NB4 (cell line): ENCODE measurements at regions not wholly inside any gene's neighbourhood (a gene's known extent, or its start where the extent isn't known, plus 50 kb on each side); places are given as distances from the start of the nearest gene placed in this dataset.

Experiments used
- DNase-seq: peaks from one replicate; pipeline ENCODE4 v3.0.0; 2010; ENCODE audit warnings: low read depth
- H3K4me3 ChIP-seq: one replicate; pipeline ENCODE4 v1.5.1; 2011; ENCODE audit warnings: mild to moderate bottlenecking, low read depth, low read length, moderate library complexity
- MYC ChIP-seq: IDR thresholded peaks from 2 replicates; pipeline ENCODE4 v1.6.1; 2011; ENCODE audit warnings: low read depth, low read length
- POLR2A ChIP-seq: IDR thresholded peaks from 2 replicates; pipeline ENCODE4 v1.6.1; 2011; ENCODE audit warnings: mild to moderate bottlenecking; ENCODE audit not compliant: insufficient read length; ENCODE audit errors: extremely low read depth
- TF ChIP-seq, protein P1 (sequence below): IDR thresholded peaks from 2 replicates; pipeline ENCODE4 v1.6.1; 2011; ENCODE audit warnings: low read depth, low read length
- TF ChIP-seq, protein P2 (sequence below): IDR thresholded peaks from one replicate; pipeline ENCODE4 v1.5.1; 2012; ENCODE audit warnings: low read depth, low read length

DNA sequence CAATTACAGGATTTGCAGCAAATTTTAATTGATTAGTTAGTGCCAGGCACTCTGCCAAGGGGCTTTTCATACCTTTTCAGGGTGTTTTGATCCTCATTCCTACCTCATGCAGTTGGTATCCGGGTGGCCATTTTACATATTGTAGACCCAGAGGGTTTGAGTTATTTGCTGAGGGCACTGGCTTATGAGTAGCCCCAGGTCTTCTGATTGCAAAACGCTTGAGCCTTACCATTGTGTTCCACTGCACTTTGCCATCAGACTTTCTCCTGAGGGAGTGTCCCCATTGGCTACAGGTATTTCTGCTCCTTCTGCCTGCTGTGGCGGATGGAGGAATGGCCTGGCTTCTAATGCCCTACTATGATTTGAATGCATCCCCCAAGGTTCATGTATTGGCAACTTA is 257.8 kb upstream of the CRY1 start:
- no peak overlapping the region for H3K4me3 ChIP-seq
- TF ChIP-seq, protein P1, sequence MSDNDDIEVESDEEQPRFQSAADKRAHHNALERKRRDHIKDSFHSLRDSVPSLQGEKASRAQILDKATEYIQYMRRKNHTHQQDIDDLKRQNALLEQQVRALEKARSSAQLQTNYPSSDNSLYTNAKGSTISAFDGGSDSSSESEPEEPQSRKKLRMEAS: no peak
- TF ChIP-seq, protein P2, sequence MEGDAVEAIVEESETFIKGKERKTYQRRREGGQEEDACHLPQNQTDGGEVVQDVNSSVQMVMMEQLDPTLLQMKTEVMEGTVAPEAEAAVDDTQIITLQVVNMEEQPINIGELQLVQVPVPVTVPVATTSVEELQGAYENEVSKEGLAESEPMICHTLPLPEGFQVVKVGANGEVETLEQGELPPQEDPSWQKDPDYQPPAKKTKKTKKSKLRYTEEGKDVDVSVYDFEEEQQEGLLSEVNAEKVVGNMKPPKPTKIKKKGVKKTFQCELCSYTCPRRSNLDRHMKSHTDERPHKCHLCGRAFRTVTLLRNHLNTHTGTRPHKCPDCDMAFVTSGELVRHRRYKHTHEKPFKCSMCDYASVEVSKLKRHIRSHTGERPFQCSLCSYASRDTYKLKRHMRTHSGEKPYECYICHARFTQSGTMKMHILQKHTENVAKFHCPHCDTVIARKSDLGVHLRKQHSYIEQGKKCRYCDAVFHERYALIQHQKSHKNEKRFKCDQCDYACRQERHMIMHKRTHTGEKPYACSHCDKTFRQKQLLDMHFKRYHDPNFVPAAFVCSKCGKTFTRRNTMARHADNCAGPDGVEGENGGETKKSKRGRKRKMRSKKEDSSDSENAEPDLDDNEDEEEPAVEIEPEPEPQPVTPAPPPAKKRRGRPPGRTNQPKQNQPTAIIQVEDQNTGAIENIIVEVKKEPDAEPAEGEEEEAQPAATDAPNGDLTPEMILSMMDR: no peak
- TF ChIP-seq POLR2A (no peak), MYC (no peak)
- DNase-seq: no peak

DNA sequence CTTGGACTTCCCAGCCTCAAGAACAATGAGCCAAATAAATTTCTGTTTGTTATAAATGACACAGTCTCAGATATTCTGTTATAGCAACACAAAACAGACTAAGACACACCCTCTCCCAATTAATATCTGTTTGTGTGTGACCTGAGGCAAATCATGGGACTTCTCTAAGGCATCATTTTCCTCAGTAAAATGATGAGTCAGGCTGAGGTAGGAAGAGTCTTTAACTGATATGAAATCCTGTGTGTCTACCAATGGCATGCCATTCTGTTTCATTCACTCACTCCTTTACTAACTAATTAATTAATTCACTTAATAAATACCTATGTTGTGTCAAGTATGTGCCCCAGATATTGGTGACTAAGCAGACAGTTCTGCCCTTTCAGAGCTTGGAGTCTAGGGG is 258.4 kb upstream of the CRY1 start:
- no peak for DNase-seq
- H3K4me3 ChIP-seq: no peak overlapping the region
- no peak for TF ChIP-seq POLR2A
- no peak for TF ChIP-seq MYC
- TF ChIP-seq, protein P1: no peak
- TF ChIP-seq, protein P2: no peak

DNA sequence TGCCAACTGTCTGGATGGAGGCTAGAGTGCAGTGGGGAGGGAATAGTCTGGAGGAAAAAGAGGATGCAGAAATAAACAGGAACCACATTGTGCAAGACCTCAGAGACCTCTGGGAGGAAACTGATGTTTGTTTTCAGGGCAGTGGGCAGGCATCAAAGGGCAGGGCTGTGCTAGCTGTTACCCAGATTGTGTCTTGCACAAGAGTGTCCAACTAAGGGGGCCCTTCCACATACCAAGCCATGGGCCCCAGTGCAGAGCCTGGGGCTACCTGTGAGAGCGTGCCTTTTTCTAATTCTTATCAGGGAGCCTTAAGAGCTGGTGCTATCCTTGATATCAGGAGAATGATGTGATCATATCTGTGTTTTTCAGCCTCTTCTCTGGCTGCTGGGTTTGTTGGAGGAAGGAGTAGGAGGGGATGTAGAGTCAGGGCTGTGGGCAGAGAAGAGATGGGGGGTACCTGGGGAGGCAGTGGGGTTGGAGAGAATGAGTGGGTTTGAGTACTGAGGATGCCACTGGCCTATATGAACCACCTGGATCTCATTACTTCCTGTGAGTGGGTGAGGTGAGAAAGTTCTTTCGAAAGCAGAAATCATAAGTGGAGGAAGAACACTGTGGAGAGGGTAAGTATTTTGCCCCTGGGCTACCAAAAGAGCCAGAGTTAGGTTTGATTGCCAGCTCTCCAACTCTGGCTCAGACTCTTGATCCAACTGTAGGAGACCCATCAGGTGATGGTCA is 259.2 kb upstream of the CRY1 start:
- DNase-seq: peak; percentile 50
- no peak overlapping the region for H3K4me3 ChIP-seq
- TF ChIP-seq MYC: no peak
- no peak for TF ChIP-seq POLR2A
- TF ChIP-seq, protein P1: no peak
- TF ChIP-seq, protein P2: no peak

DNA sequence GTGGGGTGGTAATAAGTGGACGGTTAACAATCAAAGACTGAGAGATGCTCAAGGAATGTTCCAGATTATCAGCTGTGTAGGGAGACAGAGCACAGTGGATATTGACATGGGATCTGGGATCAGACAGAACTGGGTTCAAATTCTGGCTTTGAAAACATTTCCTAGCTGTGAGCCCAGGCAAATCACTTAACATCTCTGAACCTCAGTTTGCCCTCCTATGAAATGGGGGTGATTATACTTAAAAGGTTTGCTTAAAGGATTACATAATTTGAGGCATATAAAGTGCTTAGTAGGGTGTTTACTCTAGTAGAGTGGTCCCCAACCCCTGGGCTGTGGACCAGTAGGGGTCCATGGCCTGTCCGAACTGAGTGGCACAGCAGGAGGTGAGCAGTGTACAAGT is 260.0 kb upstream of the CRY1 start:
- no peak for DNase-seq
- H3K4me3 ChIP-seq: no peak overlapping the region
- TF ChIP-seq, protein P1: no peak
- TF ChIP-seq, protein P2: no peak
- TF ChIP-seq POLR2A (no peak), MYC (no peak)

DNA sequence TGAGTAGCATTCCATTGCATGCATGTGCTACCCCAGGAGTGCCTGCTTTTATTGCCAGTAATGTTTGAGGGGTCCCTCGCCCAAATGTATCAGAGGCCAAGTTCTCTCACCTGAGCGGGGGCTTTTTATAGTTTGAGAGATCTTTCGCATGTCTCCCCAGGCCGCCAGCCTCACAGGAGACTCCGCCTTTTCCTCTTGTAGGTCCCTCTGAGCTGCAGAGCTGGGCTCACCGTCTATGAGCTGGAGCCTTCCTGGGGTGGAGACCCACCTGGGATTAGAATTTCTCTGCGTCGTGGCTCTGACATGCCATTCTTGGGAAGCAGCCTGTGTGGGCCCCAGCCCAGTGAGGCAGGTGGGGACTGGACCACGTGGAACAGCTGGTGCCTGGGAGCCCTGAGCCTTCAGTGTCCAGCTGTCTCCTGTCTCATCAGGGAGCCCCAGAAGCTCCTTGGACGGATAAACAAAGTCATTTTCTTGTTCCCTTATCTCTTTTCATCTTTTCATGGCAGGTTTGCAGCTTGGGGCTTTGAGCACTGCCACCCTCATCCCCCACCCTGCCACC is 261.7 kb upstream of the CRY1 start:
- TF ChIP-seq, protein P1: no peak
- TF ChIP-seq, protein P2: no peak
- TF ChIP-seq POLR2A: no peak
- TF ChIP-seq MYC: no peak
- H3K4me3 ChIP-seq: no peak overlapping the region
- DNase-seq: no peak
